ENCODE measurements at regions not wholly inside any gene's neighbourhood (a gene's known extent, or its start where the extent isn't known, plus 50 kb on each side); places are given as distances from the start of the nearest gene placed in this dataset.

DNA sequence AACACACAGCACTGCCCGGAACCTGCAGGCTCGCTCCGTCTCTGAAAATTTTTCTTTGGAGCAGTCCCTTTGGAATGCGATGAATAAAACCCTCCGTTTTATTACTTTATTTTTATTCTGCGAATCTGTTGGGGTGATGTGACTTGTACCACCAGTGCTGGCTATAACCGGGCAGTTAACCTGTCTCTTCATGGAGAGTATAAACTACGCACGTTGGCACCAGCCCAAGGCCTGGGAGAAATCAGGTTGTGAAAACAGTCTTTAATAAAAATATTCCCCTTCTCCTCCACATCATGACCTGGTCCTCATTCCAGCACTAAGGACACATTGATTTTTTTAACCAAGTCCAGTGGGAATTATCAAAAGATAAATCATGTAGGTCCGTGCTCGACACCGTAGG is 116.8 kb downstream of the WNT5A start:
- Mint-ChIP-seq H3K4me1 (no peaks in the 10 kb centered on the region), H3K4me3 (no peak overlapping the region), H3K36me3 (no peaks in the 10 kb centered on the region), H3K27ac (no peak overlapping the region), H3K27me3 (ENCODE audit: low read depth) (no peaks in the 10 kb centered on the region; the same call in 1 of the 2 replicates), H3K9me3 (no peaks in the 10 kb centered on the region)
- ATAC-seq: no peak
- DNase-seq (ENCODE audit: low spot score): no peak
- CTCF ChIA-PET: no interaction called here
- POLR2A ChIA-PET: no interaction called here
- TF ChIP-seq GABPB1 (CRISPR knock-in tag; IDR thresholded peaks at IDR 0.05) (no peak), MXD4 (CRISPR knock-in tag; IDR thresholded peaks at IDR 0.05; ENCODE audit: borderline replicate concordance) (no peak), ETV6 (CRISPR knock-in tag; IDR thresholded peaks at IDR 0.05) (no peak), FOXJ3 (CRISPR knock-in tag; IDR thresholded peaks at IDR 0.05; ENCODE audit: borderline replicate concordance) (no peak), NR3C1 (CRISPR knock-in tag; conservative IDR thresholded peaks at IDR 0.05; ENCODE audit: low read depth) (no peak), FOXK1 (CRISPR knock-in tag; IDR thresholded peaks at IDR 0.05) (no peak), ZNF232 (CRISPR knock-in tag; IDR thresholded peaks at IDR 0.05) (no peak)

DNA sequence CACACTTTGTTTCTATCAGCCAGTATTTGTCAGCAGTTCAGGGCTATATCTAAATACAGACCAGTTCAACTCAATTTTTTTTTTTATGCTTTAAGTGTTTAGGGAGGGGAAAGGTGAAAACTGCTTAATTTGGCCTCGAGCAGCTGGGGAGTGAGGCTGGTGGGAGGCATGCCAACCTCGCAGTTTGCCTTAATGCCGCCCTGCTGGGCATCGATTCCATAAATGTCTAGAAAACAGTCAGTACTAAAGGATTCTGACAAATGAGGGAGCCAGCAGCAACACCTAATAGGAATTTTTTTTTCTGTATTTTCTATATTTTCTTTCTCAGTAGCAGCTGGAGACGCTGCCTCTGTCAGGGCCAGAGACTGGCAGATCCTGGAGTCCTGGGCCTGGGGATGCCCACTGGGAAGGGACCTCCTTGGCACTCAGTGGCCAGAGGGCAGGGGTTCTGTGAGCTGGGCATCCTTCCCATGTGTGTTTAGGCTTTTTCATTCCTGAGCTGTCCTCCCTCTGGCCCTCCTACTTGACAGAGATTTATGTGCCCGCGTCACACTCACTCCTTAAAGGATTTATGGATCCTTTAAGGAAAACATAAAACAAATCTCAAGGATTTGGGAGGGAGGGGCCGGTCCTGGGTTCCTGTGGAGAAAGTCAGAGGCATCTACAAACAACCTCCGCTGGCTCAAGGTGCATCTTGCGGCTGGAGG is 117.8 kb downstream of the WNT5A start:
- H3K36me3 Mint-ChIP-seq: no peaks in the 10 kb centered on the region
- H3K27me3 Mint-ChIP-seq (ENCODE audit: low read depth): no peaks in the 10 kb centered on the region; the same call in 1 of the 2 replicates
- CTCF ChIA-PET: no interaction called here
- ATAC-seq (no peak), DNase-seq (ENCODE audit: low spot score) (no peak)
- H3K9me3 Mint-ChIP-seq: no peaks in the 10 kb centered on the region
- no peak overlapping the region for H3K4me3 Mint-ChIP-seq
- POLR2A ChIA-PET: no interaction called here
- no peak overlapping the region for H3K27ac Mint-ChIP-seq
- no peaks in the 10 kb centered on the region for H3K4me1 Mint-ChIP-seq
- TF ChIP-seq ZNF219 (CRISPR knock-in tag; IDR thresholded peaks at IDR 0.05; ENCODE audit: borderline replicate concordance) (no peak), RELA (CRISPR knock-in tag; IDR thresholded peaks at IDR 0.05; ENCODE audit: borderline replicate concordance) (no peak), SP1 (CRISPR knock-in tag; conservative IDR thresholded peaks at IDR 0.05) (no peak), PRRX2 (CRISPR knock-in tag; IDR thresholded peaks at IDR 0.05) (no peak), ATF1 (CRISPR knock-in tag; IDR thresholded peaks at IDR 0.05) (no peak), ZNF138 (CRISPR knock-in tag; conservative IDR thresholded peaks at IDR 0.05) (no peak), NR3C1 (CRISPR knock-in tag; conservative IDR thresholded peaks at IDR 0.05; ENCODE audit: low read depth) (no peak), TEAD4 (CRISPR knock-in tag; IDR thresholded peaks at IDR 0.05) (no peak), JAZF1 (CRISPR knock-in tag; IDR thresholded peaks at IDR 0.05) (no peak), CREM (CRISPR knock-in tag; IDR thresholded peaks at IDR 0.05) (no peak), MYBL2 (CRISPR knock-in tag; IDR thresholded peaks at IDR 0.05) (no peak), GRHL2 (CRISPR knock-in tag; IDR thresholded peaks at IDR 0.05; ENCODE audit: insufficient replicate concordance, severe bottlenecking) (no peak)
- TF ChIP-seq, protein P1, sequence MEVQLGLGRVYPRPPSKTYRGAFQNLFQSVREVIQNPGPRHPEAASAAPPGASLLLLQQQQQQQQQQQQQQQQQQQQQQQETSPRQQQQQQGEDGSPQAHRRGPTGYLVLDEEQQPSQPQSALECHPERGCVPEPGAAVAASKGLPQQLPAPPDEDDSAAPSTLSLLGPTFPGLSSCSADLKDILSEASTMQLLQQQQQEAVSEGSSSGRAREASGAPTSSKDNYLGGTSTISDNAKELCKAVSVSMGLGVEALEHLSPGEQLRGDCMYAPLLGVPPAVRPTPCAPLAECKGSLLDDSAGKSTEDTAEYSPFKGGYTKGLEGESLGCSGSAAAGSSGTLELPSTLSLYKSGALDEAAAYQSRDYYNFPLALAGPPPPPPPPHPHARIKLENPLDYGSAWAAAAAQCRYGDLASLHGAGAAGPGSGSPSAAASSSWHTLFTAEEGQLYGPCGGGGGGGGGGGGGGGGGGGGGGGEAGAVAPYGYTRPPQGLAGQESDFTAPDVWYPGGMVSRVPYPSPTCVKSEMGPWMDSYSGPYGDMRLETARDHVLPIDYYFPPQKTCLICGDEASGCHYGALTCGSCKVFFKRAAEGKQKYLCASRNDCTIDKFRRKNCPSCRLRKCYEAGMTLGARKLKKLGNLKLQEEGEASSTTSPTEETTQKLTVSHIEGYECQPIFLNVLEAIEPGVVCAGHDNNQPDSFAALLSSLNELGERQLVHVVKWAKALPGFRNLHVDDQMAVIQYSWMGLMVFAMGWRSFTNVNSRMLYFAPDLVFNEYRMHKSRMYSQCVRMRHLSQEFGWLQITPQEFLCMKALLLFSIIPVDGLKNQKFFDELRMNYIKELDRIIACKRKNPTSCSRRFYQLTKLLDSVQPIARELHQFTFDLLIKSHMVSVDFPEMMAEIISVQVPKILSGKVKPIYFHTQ (CRISPR knock-in tag; IDR thresholded peaks at IDR 0.05): no peak
- TF ChIP-seq, protein P2, sequence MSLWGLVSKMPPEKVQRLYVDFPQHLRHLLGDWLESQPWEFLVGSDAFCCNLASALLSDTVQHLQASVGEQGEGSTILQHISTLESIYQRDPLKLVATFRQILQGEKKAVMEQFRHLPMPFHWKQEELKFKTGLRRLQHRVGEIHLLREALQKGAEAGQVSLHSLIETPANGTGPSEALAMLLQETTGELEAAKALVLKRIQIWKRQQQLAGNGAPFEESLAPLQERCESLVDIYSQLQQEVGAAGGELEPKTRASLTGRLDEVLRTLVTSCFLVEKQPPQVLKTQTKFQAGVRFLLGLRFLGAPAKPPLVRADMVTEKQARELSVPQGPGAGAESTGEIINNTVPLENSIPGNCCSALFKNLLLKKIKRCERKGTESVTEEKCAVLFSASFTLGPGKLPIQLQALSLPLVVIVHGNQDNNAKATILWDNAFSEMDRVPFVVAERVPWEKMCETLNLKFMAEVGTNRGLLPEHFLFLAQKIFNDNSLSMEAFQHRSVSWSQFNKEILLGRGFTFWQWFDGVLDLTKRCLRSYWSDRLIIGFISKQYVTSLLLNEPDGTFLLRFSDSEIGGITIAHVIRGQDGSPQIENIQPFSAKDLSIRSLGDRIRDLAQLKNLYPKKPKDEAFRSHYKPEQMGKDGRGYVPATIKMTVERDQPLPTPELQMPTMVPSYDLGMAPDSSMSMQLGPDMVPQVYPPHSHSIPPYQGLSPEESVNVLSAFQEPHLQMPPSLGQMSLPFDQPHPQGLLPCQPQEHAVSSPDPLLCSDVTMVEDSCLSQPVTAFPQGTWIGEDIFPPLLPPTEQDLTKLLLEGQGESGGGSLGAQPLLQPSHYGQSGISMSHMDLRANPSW (CRISPR knock-in tag; conservative IDR thresholded peaks at IDR 0.05; ENCODE audit: low read depth): no peak
- TF ChIP-seq, protein P3, sequence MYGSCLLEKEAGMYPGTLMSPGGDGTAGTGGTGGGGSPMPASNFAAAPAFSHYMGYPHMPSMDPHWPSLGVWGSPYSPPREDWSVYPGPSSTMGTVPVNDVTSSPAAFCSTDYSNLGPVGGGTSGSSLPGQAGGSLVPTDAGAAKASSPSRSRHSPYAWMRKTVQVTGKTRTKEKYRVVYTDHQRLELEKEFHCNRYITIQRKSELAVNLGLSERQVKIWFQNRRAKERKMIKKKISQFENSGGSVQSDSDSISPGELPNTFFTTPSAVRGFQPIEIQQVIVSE (CRISPR knock-in tag; IDR thresholded peaks at IDR 0.05; ENCODE audit: borderline replicate concordance): no peak
